Bone marrow (tissue), 2 donors: ENCODE measurements at regions not wholly inside any gene's neighbourhood (a gene's known extent, or its start where the extent isn't known, plus 50 kb on each side); places are given as distances from the start of the nearest gene placed in this dataset.
"Not testable (repeated sequence)": the region's sequence is repeated elsewhere in the genome, so short reads cannot be mapped to it uniquely, and the experiment has no call there.

Experiments used
- DNase-seq, 2 donors: peaks; one replicate each; lab custom pipeline; 2025; lab: John Stamatoyannopoulos, UW

GRCh38 chr14:105694961-105695360, 168.6 kb downstream of the TMEM121 start:
- DNase-seq, result no peak

DNA sequence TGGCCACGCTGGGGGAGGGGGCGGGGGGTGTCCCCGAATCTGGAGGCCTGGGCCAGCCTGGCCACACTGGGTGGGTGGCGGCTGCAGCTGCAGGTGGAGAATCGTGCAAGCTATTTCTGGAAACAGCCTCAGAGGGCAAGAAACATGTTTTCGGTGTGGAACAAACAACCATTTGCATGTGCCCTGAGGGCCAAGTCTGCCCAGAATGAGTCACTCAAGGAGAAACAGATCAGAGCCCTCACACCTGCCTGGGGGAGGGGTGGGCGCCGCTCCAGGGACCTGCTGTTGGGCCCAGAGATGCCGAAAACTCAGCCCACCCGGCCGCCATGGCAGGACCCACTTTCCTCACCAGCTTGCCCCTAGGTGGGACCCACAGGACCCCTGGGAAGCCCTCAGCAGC, 170.0 kb downstream of the TMEM121 start:
- DNase-seq, result not testable (repeated sequence)

DNA sequence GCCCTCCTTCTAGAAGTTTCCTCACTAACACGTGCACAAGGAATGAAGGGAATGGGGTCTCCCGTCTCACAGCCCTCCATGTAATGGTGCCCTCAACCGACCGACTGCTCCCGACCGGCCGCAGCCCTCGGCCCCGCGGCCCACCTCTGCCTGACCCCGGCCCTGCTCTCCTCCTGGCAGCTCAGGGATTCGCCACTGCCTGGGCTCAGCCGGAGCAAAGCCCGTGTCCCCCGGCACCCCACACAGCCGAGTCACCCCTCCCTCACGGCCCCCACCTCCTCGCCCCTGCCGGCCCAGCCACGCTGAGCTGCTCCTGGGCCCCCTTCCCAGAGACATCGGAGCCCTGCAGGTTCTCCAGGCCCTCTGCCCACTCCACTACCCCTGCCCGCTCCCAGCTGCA, 171.0 kb downstream of the TMEM121 start:
- not testable (repeated sequence) for DNase-seq

- DNase-seq, result not testable (repeated sequence)
These were observed 171.6 kb downstream of the TMEM121 start for GRCh38 chr14:105697955-105698354.

DNA sequence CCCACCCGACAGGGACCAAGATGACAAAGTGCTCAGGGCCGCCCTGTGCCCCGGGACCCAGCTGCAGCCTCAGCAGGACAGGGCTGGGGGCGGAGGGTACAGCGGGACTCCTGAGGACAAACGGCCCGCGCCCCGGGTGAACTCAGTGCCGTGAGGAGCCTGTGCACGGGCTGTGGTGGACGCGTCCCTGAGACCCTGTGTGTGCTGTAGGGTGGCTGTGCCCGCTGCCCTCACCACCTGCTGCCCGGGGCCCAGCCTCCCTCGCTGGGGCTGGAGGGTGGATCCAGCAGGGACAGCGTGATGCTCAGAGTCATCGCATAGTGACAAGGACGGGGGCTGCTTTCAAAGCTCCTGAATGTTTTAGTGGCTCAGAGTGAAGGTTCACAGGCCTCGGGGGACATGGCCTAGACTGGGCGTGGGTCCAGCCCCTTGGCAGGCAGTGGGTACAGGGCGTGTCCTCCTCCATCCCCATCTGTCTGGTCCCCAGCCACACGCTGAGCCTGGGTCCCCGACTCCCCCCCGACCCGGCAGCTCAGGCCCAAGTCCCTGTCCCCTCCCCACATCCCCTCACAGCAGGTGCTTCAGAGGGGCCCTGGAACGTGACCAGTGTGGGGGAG, 172.7 kb downstream of the TMEM121 start:
- DNase-seq, result not testable (repeated sequence)

DNA sequence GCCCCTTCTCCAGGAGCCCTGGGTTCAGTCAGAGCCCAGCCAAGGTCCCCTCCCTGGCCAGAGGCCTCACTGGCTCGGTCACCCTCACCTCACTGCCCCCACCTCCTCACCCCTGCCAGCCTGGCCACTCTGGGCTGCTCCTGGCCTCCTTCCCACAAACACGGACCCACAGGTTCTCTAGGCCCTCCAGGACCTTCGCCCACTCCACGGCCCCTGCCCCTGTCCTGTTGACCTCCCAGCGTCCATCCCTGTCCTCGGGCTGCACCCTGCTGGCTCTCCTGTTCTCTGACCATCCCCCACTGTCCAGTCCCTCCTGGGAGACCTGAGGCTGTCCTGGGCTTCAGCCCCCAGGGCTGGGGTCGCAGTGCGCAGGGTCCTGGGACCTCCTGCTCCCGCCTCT, 173.3 kb downstream of the TMEM121 start:
- not testable (repeated sequence) for DNase-seq

GRCh38 chr14:105700146-105700545, 173.8 kb downstream of the TMEM121 start:
- DNase-seq, result not testable (repeated sequence)

DNA sequence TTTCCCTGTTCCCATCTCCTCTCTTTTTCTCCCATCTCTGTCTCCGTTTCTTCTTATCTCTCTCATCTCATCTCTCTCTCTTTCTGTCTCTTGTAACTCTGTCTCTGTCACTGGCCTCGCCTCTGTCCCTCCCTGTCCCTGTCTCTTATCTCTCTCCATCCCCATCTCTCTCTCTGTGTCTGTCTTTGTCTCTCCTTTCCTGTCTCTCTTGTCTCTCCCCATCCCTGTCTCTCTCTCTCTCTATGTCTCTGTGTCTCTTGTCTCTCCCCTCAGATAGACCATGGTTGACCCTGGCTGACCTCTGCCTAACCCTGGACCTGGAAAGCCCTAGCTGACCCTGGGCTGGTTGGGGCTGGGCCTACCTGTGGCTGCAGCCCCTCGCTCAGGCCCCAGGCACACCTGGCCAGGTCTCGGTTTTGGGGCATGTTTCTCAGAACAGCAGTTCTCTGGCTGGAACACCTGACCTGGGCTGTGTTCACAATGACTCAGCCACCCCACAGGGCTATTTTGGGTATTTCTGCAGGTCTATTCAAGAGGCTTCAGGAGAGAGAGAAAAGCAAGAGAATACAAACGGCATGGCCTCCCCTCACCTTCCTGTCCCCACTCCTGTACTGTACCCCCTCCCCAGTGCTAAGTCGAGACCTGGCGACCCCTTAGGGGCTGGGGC, 174.4 kb downstream of the TMEM121 start:
- DNase-seq, result no peak

- DNase-seq, result no peak
These were observed 175.3 kb downstream of the TMEM121 start for GRCh38 chr14:105701456-105702274.

DNA sequence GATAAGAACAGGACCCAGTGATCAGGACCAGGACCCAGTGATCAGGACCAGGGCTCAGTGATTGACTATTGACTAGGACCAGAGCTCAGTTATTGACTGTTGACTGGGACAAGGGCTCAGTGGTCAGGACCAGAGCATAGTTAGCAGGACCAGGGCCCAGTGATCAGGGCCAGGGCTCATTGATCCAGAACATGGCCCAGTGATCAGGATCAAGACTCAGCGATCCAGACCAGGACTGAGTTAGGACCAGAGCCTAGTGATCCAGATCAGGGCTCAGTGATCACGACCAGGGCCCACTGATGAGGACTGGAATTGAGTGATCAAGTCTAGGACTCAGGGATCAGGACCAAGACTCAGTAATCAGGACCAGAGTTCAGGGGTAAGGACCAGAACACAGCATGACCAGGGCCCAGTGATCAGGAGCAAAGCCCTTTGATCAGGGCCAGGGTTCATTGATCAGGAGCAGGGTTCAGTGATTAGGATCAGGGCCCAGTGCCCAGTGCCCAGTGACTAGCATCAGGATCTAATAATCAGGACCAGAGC, 176.0 kb downstream of the TMEM121 start:
- DNase-seq, result no peak

- not testable (repeated sequence) for DNase-seq
These were observed 176.8 kb downstream of the TMEM121 start for GRCh38 chr14:105703044-105703665.

GRCh38 chr14:105704091-105704490, 177.7 kb downstream of the TMEM121 start:
- not testable (repeated sequence) for DNase-seq

DNA sequence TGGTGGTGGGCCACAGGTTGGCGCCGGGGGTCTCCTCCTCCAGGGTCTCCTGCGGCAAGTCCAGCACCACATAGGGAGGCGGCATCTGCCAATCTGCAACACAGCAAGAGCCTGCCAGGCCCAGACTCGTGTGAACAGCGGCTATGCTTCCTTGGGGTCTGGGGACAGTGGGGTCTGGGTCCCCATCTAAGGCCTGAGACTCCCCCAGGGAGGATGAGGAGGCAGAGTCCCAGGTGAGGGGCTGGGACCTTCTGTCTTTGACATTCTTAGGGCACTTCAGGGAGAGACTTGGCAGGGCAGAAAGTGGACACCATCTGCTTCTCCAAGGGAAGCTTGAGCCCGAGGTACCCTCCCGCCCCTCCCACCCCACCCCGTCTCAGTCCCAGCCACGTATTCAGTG, 178.1 kb downstream of the TMEM121 start:
- not testable (repeated sequence) for DNase-seq

DNA sequence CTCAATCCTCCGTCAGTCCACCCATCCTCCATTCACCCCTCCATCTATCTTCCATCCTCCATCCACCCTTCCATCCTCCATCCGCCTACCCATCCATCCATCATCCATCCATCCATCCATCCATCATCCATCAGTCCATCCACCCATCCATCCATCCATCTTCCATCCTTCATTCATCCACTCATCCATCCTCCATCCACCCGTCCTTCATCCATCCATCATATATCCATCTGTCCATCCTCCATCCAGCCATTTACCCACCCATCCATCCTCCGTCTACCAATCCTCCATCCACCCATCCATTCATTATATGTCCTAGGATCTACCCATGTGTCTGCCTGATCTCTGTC, 179.1 kb downstream of the TMEM121 start:
- not testable (repeated sequence) for DNase-seq

DNA sequence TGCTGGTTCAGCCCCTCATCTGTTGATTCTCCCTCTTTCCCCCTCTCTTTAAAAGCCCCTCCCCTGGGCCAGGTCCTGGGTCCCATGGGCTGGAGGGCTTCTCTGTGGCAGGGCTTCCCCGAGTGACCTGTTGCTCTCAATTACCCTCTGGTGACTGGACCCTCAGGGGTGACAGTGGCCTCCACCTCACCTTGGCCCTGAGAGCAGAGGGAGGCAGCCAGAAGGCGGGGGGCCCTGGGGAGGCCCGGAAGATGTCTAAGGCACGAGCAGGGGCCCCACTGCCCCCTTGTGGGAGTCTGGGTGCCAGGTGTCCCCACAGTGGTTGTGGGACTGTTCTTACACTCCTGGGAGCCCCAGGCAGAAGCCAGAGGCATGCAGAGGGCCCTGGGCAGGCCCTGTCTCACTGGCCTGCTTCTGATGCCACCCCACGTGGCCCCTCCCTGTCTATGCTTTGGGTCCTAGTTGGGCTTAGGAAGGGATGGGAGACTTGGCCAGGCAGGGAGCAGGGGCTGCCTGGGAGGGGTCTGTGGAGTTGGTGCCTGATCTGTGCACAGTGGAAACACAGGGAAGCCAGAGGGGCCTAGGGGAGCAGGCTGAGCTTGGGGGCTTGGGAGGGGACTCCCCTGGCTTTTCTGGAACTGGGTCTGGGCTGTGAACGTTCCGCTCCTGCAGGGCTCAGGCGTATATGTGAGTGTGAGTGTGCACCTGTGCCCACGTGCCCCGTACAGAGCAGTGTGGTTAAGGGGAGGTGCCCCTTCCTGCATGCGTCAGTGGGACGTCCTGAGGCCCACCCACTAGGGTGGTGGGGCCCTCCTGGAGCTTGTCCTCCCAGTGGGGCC, 179.7 kb downstream of the TMEM121 start:
- DNase-seq, result not testable (repeated sequence)

DNA sequence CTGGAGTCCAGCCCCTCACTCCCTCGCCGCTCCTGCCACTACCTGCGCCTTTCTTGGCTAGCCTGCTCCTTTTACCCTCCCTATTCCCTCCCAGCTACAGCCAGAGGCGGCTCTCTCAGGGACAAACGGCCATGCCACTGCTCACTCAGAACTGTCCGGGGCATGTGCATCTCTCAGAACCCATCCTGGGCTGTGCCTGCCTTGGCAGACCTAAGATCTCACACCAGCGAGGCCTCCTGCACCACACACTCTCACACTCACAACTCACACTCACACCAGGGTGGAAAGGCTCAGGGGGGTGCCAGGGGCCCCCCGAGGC, 180.3 kb downstream of the TMEM121 start:
- DNase-seq, result not testable (repeated sequence)

GRCh38 chr14:105707099-105707498, 180.7 kb downstream of the TMEM121 start:
- not testable (repeated sequence) for DNase-seq

DNA sequence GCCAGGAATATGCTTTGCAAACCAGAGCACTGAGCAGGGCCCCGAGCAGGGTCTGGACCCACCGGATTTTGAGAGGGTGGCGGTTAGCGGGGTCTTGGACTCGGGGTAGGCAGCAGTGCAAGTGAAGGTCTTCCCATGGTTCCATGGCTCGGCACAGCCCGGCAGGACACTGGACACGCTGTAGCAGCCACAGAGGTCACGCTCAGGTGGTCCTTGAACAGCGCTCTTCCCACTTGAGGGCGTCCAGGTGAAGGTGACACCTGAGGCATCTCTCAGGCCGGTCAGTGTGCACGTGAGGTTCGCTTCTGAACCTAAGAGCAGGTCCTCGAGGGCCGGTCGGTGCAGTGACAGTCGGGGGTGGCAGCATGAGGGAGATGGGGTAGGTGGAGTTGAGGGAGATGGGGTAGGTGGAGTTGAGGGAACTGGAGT, 181.4 kb downstream of the TMEM121 start:
- DNase-seq, result not testable (repeated sequence)

GRCh38 chr14:105708251-105709134, 182.1 kb downstream of the TMEM121 start:
- DNase-seq, result not testable (repeated sequence)
